Left renal pelvis (tissue), 4 donors: ENCODE measurements at regions not wholly inside any gene's neighbourhood (a gene's known extent, or its start where the extent isn't known, plus 50 kb on each side); places are given as distances from the start of the nearest gene placed in this dataset.

ENCODE experiments used
- DNase-seq, 4 donors: peaks; one replicate each; pipeline ENCODE4 v3.0.0-alpha.2; 2013; ENCODE audit warnings: low read depth in 4 of 4, low spot score in 3 of 4

DNA sequence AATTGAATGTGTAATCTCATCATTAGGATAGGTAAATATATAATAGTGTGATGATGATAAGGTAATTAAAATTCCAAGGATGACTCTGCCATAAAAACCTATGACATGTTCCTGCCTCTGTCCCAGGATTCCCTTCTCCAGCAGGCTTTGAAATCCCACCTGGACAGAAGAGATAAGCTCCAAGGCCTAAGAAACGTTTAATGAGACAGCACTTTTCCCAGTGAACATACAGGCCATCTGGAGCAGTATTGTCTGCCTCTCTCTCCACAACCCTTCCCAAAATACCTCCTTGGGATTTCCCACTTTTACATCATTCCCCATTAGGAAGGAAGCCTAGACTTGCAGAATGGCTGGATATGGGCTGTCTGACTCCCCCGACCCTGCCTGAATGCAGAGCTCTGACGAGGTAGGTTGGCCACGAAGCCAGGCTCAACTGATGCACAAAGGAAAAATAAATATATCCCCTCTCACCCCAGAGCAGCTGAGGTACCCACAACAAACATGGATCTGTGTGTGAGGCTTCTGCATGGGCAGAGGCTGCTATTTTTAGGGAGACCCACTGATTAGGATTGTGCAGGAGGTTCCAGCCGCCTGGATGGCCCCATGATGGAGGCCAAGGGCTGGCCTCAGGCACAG lies 71.0 kb downstream of the TMPRSS5 start:
- DNase-seq, result no peak

DNA sequence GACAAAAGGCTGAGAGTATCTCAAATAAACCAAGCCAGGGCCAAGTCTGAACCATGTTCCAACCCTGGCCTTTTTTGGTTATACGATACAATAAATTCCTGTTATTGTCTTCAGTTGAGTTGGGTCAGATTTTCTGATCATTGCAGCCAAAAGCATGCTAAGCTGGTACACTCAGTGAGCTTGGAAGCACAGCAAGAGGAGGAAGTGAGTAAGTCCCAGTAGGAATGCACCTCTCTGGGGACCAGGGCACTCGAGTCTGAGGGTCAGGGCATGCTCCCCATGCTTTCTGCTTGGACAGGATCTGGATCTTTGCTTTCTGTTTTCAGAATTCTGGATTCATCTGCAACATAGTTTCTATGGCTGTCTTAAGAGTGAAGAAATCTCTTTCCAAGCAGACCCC lies 73.1 kb downstream of the TMPRSS5 start:
- DNase-seq, result no peak

DNA sequence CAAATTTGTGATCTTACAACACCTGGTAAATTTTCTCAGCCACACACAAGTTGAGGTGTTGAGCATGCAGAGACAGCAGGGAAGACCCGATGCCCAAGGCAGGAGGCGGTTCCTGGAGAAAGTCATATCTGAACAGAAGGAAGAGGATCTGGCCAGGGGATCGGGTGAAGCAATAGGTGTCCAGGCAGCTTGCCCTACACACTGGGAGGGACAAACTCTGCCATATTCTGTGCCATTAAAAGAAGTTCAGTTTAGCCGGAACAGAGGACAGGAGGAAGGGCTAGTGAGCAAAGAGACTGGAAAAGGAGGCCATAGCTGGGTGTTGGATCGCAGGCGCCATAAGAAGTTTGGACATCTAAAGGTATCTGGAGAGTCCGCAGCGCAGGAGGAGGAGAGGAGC lies 76.5 kb downstream of the TMPRSS5 start:
- no peak for DNase-seq

DNA sequence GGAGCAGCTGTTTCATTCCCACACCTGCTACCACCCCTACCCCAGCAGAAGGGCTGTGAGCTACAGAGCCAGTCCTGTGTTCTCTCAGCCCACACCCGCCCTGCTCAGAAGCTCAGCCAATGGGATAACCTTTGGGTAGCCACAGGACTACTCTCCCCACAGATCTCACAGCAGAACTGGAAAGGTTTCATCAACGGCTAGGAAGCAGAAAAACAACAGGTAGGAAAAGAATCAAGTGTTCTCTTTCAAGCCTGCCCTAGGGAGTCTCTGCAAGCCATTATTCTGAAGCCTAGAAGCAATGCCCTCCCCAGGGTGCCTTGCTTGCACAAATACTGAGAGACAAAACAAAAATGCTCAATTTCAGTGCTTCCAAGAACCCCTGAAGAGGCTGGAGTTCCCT lies 77.2 kb downstream of the TMPRSS5 start:
- DNase-seq, result no peak

DNA sequence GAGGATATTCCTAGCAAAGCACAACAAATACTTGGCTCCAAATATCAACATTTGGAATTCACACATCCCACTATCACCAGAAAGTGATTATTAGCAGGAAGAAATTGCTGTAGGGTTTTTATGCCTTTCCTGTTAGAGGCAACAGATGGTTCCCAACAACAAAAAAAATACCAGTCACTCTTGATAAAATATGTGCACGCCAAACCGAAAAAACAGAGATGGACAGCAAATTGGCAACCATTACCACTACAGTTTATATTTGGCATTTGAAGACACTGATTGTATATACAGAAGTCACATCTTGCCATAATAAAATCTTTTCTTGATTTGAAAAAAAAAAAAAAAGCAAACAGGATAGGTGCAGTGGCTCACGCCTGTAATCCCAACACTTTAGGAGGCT lies 78.2 kb downstream of the TMPRSS5 start:
- no peak for DNase-seq

DNA sequence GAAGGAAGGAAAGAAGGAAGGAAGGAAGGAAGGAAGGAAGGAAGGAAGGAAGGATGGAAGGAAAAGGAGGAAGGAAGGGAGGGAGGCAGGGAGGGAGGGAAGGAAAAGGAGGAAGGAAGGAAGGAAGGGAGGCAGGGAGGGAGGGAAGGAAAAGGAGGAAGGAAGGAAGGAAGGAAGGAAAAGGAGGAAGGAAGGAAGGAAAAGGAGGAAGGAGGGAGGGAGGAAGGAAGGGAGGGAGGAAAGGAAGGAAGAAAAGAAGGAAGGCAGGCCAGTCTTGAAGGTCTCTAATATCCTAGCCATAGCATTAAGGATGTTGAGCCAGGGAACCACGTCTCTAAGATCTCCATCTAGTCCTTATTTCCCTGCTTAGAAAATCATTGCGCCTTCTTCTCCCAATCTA lies 78.8 kb downstream of the TMPRSS5 start:
- DNase-seq, result no peak

DNA sequence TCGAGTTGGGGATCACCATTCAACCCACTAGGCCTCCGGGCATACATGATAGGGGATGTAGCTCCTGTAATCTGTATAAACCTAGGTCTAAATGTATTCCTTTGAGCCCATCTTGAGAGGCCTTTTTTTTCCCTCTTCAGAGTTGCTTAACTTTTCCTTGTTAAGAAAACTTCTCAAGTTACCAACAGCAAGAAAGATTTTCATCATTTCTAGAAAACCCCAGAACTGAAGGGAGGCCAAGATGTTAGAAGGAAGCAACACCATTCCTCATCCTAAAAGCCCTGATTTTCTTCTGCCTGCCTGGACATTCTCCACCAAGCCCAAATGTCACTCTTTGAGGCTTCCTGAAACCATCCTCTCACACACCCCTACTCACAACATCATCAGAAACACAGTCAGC lies 79.4 kb downstream of the TMPRSS5 start:
- no peak for DNase-seq

DNA sequence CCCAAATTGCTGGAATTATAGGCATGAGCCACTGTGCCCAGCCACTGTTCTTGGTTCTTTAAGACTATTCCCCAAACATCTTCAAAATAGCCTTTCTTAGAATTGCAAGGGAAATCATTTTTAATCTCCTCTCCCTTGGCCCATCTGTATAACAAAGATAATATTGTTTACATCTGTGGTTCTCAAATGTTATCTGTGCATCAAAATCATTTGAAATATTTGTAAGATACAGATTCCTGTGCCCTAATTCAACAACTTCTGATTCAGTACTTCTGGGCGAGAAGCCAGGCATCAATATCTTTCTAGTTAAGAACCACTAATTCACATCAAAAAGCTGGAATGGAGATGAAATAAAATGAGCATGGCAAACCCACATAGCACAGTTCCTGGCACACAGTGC lies 83.0 kb downstream of the TMPRSS5 start:
- DNase-seq, result no peak

DNA sequence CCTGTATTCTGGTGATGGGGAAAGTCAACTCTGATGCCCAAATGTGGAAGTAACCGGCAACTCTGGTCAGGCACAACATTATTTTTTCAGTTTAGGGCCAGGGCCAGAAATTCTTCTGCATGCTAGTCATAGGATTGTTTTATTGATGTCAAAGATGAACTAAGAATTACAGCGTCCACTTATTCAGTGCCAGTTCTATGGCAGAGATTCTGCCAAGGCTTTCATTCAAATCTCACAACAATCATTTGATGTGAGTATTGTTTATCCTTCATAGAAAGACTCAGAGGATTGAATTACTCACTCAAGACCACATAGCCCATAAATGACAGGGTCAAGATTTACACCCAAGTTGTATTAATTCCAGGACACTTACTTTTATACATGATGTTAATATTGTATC lies 87.7 kb downstream of the TMPRSS5 start:
- DNase-seq, result no peak

DNA sequence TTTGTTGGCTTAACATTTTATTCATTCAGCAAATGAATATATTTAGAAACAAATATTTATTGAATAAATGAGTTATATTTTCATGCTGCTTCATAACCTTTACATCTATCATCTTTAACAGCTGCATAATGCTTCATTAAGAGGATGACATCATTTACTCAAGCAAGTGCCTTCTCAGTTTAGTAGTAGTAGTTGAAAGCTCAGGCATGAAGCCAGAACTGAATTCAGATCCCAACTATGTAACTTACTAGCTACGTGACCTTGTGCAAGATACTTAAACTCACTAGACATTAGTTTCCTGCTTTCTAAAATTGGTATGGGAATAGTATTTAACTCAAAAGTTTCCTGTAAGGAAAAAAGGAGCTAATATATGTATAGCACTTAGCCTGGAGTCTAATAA lies 90.3 kb downstream of the TMPRSS5 start:
- DNase-seq, result no peak

DNA sequence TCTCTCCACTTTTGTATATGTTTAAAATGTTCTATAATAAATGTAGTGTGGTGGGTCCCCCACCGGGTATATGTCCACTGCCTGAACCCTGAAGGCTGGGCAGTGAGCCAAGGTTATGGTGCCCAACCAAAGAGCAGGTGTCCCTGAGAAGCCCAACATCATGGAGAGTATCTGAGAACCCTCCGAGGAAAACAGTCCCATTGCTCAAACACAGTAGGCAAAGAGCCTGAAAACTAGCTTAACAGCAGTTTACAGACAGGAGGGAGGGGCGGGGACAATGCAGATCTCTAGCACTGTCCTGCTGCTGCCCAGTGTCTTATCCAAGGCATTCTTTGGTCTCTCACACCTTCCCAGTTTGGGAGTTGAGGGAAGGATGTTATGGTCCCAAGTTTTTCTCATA lies 91.0 kb downstream of the TMPRSS5 start:
- no peak for DNase-seq

DNA sequence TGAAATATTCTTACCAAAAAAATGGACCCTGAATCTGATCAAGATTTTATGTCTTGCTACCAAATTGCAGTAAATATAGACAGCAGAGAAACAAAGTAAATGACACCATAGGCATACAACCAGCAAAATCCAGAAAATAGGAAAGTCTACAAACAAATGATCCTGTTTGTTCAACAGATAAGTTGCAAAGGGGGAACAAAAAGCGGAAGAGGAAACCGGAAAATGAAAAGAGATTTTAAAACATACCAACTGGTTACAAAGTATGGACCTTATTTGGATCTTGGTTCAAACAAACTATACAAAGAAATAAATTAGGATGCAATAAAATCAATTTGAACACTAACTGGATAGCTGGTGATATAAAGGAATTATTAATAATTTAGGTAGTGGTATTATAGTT lies 92.0 kb downstream of the TMPRSS5 start:
- DNase-seq, result no peak

DNA sequence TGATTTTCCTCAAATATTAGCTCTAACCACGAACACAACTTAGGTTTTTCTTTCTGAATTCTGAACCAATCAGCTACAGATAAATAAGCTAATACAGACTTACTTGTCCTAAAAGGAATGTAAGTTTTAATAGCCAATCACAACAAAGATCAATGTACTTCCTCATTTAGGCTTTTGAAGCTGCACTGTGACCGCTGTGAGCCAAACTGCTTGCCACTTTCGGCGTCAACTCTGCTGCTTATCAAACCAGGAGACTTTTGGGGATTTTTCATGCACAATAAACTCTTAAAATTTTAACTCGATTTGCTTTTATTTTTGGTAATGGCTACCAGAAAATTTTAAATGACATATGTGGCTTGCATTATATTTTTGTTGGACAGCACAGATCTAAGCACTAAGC lies 92.5 kb downstream of the TMPRSS5 start:
- DNase-seq, result no peak

DNA sequence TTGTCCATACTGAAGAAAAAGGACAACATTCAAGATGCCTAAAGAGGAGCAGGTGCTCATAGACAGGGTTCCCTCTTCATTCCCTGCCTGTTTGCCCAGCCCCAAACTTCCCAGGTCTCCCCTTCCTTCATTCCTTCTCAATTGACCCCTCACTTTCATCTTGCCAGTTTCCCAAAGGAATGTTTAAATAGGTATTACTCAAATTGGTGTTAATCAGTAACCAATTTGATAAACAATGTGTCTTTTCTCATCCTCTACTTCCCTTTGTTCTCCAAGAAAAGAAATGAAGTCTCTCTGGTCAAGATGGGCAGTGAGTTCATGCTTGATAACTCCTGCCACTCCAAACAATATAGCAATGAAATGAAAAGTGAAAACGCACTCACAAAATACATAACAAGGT lies 101.9 kb downstream of the TMPRSS5 start:
- no peak for DNase-seq

DNA sequence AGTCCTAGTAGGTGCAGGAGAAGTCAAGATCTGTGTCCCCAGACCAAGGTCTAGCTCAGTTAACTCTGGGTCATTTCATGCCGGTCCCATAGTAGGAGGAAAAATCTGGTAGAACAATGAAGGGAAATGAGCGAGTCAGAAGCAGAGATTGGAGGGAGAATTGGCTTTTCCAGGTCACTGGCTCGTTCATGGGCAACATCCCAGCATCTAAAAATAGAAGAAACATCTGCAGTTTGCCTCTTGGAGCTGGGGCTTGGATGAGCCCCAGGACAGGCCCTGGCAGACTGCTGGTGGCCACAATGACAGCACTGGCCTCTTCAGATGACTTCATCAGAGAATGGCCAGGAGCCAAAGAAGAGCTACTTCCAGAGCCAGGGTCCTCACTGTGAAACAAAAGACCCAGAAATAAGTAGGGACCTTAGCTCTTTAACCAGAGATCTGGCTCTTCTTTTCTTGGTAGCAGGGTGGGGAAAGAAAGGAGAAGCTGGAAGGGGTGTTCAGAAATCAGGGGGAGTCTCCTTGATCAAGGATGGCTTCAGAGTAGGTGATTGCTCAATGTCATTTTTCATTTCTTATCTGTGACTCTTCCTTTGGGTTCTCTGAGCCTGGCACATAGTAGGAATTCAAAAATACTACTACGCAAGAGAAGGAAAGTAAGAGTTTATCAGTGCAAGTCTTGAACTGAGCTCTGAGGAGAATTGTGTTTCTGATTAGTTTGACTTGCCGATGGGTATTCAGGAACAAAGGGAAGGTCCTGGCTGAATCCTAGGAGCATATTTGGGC lies 102.6 kb downstream of the TMPRSS5 start:
- no peak for DNase-seq

DNA sequence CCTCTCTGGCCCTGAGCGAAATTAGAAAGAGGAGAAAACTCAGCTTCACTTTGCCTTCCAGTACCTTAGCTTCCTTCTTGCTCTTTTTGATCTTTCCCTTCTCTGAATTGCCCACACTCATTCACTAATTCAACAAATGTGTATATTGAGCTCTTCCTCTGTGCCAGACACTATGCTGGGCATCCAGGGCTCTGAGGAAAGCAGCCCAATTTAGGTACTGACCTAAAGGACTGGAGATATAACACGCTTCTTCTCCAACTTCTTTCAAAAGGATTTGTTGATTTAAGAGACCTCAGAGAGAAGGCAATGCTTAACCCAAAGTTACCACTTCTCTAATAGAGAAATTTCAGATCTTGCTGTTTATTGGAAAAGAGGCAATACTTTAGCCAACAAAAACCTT lies 103.6 kb downstream of the TMPRSS5 start:
- no peak for DNase-seq

DNA sequence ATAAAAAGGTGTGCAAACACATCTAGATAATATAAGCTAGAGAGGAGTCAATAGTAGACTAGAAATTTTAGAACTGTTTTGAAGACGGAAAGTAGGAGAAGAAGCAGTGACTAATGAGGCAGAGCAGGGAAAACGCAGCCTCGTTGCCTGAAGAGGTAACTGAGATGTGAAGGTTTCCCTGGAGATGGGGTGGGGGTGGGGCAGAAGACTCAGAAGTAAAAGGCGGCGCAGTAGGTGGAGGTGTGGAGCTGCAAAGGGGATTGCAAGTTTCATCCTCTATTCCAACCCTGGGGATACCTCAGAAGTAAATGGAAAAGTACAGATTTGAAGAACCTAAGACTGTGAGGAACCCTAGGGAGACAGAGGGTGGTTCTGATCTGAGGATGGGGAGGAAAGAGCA lies 109.5 kb downstream of the TMPRSS5 start:
- no peak for DNase-seq

DNA sequence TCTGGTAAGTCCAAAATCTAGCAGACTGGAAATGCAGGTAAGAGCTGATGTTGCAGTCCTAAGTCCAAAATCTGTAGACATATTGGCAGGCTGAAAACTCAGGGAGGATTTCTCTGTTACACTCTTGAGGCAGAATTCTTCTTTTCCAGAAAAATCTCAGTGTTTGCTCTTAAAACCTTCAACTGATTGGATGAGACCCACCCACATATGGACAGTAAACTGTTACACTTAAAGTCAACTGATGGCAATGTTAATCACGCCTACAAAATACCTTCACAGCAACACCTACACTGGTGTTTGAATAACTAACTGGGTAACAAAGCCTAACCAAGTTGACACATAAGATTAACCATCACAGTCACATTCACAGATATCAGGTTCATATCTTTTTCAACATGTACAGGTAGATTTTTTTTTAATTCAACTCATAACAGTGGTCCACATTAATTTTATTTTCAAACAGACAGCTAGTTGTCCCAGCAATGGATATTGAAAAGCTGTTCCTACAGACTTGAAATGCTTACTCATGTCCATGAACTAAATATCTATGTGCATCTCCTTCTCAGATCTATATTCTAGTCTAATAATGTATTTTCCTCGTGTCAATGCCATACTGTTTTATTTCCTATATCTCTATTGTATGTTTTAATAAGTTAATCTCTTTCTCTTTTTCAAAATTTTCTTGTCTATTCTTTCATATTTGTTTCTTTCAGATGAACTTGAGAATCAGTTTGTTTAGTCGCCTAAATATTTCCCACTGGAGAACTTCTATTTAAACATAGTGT lies 110.1 kb downstream of the TMPRSS5 start:
- DNase-seq, result no peak

DNA sequence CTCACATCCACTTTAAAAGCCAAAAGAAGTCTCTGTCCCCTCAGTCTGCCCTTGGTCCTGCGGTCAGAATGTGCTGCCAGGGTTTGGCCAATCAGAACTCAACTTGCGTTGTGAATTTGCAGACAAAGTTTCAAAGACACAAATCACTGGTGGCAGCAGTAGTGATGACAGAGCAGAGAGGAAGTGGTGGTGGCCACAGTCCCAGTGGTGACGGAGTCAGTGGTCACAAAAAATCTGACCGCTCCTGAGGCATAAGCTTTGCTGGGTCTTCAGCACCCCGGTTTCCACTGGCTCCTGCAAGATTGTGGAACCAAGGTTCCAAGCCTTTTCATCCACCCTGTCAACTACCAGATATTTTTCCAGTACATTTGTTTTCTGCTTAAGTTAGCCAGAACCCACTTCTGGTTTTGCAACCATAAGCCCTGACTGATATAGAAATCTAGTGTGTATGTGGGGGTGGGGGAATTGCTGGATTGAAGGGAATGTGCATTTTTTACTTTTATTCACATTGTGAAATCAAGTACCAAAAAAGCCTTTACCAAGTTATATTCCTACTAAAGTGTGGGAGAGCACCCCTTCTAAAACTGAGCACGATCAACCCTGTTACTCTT lies 112.3 kb downstream of the TMPRSS5 start:
- DNase-seq, result no peak

DNA sequence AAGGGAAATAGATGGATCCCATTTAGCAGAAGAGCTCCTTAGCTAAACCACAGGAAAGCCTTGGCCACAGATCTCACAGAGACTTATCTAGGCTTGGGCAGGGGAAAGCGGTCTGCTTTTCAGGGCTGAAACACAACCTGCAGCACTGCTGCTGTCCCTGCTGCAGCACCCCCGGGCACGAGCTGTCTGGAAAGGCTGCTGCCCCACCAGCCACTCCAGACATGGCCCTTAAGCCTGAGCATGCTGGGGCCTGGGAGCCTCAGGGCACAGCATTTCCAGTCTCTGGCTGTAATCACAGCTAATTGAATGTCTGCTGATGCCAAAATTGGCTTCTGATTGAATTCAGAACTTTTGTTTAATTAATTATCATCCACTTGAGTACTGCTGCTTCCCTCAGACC lies 115.0 kb downstream of the TMPRSS5 start:
- no peak for DNase-seq

DNA sequence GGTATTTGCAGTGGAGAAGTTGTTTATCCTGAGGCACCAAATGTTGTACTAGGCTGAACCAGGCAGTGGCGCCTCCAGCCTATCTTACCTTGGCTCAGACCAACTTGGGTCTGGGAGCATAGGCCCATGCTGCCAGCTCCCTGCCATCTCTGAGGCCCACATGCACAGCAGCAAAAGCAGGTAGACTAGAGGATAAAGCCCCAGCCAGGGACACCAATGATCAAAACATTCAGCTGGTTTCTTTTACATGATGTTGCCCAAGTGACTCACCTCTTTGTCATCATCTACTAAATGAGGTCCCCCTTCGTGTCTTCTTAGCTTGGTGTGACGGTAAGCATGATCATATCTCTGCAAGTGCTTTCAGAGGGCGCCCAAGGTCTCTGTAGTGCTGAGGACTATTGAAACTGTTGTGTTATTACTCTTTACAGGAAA lies 112.1 kb upstream of the DRD2 start:
- DNase-seq, result no peak
